Activated CD4-positive, alpha-beta memory T cell treated with anti-CD3 and anti-CD28 coated beads for 36 hours (primary cell): ENCODE measurements at regions not wholly inside any gene's neighbourhood (a gene's known extent, or its start where the extent isn't known, plus 50 kb on each side); places are given as distances from the start of the nearest gene placed in this dataset.

Experiments
- CTCF ChIA-PET: fragments of 350-600 bp; sonication (Branson Sonifier 250); formaldehyde crosslinking; loops from one replicate; lab custom pipeline; 2021; ENCODE audit warnings: antibody characterized with exemption, inconsistent platforms; lab: Charles Lee
- POLR2A ChIA-PET: fragments of 350-600 bp; sonication (Branson Sonifier 250); formaldehyde crosslinking; loops from one replicate; lab custom pipeline; 2021; ENCODE audit warnings: antibody characterized with exemption; lab: Charles Lee
- DNase-seq: peaks from one replicate; pipeline ENCODE4 v3.0.0-alpha.2; 2020
- H3K27ac Mint-ChIP-seq: one replicate; pipeline ENCODE4 v1.8.0; 2021; ENCODE audit warnings: mixed read lengths
- H3K27me3 Mint-ChIP-seq: one replicate; pipeline ENCODE4 v1.8.0; 2021; ENCODE audit warnings: mixed read lengths
- H3K36me3 Mint-ChIP-seq: one replicate; pipeline ENCODE4 v1.8.0; 2021; ENCODE audit warnings: mixed read lengths
- H3K4me1 Mint-ChIP-seq: one replicate; pipeline ENCODE4 v1.8.0; 2021; ENCODE audit warnings: low read depth, mixed read lengths
- H3K4me3 Mint-ChIP-seq: one replicate; pipeline ENCODE4 v1.8.0; 2021; ENCODE audit warnings: mild to moderate bottlenecking, mixed read lengths
- H3K9me3 Mint-ChIP-seq: one replicate; pipeline ENCODE4 v1.8.0; 2021; ENCODE audit warnings: mixed read lengths
- intact Hi-C: fragments of 100-400 bp; cut with micrococcal nuclease; formaldehyde crosslinking; loops from one replicate; pipeline ENCODE4 v1.15.1; 2023

DNA sequence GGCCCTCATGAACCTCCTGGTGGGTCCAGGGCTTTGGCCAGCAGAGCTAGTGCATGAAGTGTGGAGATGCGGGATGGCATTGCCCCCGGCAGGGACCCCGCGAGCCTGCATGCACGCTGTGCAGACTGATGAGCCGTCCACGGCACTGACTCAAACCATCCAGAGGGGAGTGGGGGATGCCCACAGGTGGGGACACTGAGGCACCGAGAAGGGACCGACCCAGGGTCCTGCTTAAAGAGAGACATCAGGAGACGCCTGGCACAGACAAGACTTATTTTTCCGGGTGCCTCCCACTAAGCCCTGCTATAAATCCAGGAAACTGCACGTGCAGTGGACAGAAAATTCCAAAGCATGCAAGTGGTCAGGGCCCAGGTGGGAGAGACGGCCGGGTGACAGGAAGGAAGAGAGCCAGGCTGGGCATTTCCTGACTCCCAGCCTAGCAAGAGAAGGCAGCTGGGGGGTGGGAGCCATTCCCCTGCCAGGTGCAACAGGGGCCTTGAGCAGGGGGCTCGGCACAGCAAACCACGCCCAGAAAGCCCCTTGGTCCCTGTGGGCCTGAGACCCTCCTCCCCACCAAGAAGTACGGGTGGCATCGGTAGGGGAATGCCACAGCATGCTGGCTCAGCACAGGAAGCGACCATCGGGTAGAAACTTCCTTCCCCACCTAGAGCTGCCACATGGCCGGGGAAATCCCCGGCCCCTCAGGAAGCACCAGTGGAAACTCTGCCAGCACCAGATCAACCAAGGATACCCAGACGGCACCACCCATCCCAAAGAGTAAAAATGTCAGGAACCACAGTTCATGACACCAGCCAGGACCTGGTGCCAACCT, 91.5 kb downstream of the FOXL3 start:
- no peaks in the 10 kb centered on the region for H3K27me3 Mint-ChIP-seq
- H3K27ac Mint-ChIP-seq, result peak overlapping the region; percentile 69
- peaks cover 16% of the 10 kb centered on the region for H3K9me3 Mint-ChIP-seq
- intact Hi-C loops, result no loop called here
- H3K4me1 Mint-ChIP-seq, result peaks cover 22% of the 10 kb centered on the region
- DNase-seq, result peak; percentile 62
- peaks cover 3% of the 10 kb centered on the region for H3K36me3 Mint-ChIP-seq
- ChIA-PET POLR2A (interaction anchor here (0.7 kb wide), 1 partner anchor 221 kb away, joined by 3 read pairs; no protein-coding TSS in a partner anchor), CTCF (interaction anchor here (1.5 kb wide), 2 partner anchors 19 to 59 kb away, joined by 3 to 4 read pairs; no protein-coding TSS in a partner anchor)
- H3K4me3 Mint-ChIP-seq, result no peak overlapping the region

DNA sequence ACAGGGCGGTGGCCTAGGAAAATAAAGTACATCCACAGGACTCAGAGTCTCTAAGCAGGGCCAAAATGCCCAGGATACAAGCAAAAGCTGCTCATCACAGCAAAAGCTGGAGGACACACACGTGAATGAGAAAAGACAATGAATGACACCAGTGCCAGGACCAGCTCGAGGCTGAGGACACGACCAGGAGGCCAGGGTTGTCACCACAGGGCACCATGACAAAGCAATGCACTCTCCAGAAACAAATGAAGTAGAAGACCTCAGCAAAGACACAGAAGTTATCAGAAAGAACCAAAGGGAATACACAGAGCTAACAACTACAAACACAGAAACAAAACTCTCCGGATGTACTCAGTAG, 92.1 kb downstream of the FOXL3 start:
- ChIA-PET CTCF (interaction anchor here (1.5 kb wide), 1 partner anchor 60 kb away, joined by 3 read pairs; no protein-coding TSS in a partner anchor), POLR2A (interaction anchor here (0.7 kb wide), 1 partner anchor 221 kb away, joined by 3 read pairs; no protein-coding TSS in a partner anchor)
- intact Hi-C loops, result no loop called here
- Mint-ChIP-seq H3K27me3 (no peaks in the 10 kb centered on the region), H3K9me3 (peaks cover 16% of the 10 kb centered on the region), H3K4me3 (no peak overlapping the region), H3K4me1 (peaks cover 21% of the 10 kb centered on the region), H3K27ac (peak overlapping the region; percentile 69), H3K36me3 (peaks cover 3% of the 10 kb centered on the region)
- no peak for DNase-seq

DNA sequence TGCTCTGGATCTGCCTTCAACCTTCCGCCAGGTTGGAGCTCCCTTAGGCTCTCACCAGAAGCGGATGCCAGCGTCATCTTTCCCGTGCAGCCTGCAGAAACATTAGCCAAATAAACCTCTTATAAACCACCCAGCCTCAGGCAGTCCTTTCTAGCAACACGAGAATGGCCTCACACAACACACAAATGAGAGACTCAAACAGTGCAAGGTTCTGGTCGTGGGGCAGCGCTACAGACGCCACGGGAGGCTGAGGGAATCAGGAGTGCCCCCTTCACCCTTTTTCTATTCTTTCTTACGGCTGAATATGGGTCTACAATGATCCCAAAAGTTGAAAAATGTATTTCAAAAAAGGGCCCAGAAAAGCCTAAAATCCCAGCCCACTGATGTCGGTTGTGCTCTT, 96.4 kb downstream of the FOXL3 start:
- ChIA-PET CTCF (no interaction called here), POLR2A (interaction anchor here (0.6 kb wide), 1 partner anchor 428 kb away, joined by 3 read pairs; no protein-coding TSS in a partner anchor)
- no peaks in the 10 kb centered on the region for H3K27me3 Mint-ChIP-seq
- H3K27ac Mint-ChIP-seq, result no peak overlapping the region
- peaks cover 10% of the 10 kb centered on the region for H3K4me1 Mint-ChIP-seq
- peak; percentile 1 for DNase-seq
- no peak overlapping the region for H3K4me3 Mint-ChIP-seq
- intact Hi-C loops, result no loop called here
- peaks cover 16% of the 10 kb centered on the region for H3K9me3 Mint-ChIP-seq
- H3K36me3 Mint-ChIP-seq, result peaks cover 3% of the 10 kb centered on the region

DNA sequence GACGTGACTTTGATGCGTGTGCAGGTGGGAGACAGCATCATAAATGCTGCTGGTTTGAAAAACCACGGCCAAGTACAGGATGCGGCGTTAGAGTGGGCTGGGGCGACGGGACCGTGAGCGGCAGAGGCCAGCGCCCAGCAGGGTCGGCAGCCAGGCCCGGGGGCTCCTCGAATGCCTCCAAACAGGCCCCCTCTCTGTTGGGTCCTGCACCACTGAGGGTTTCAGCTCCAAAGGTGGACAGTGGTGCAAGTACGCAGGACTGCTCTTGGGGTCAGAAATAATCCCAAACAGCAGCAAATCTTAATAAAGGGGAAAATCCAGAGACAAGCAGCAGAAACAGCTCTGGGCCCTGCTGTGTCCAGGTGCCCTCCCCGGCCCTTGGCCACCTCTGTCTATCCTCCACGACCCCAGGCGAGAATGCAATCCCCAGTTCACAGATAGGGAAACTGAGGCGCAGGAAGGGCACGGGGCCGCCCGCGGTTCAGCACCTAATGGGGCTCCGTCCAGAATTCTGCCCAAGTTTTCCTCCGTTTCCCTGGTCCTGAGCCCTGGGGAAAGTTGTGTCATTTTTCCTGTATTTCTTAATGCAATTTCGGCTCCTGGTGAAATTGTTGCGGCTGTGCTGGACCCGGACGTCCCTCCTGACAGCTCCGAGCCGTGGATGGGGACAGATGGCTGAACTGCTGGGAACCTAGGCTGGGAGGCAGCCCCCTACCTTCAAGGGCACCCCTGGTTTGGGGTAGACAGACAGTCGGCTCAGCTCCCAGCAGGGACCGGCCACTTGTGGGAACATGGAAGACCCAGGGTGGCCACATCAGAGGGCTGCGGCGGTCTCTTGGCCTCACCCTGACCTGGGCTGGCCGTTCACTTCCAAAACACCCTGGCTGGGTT, 97.4 kb downstream of the FOXL3 start:
- CTCF ChIA-PET, result no interaction called here
- H3K4me1 Mint-ChIP-seq, result no peaks in the 10 kb centered on the region
- H3K9me3 Mint-ChIP-seq, result peaks cover 16% of the 10 kb centered on the region
- intact Hi-C loops, result no loop called here
- POLR2A ChIA-PET, result no interaction called here
- no peak overlapping the region for H3K27ac Mint-ChIP-seq
- no peaks in the 10 kb centered on the region for H3K27me3 Mint-ChIP-seq
- H3K4me3 Mint-ChIP-seq, result no peak overlapping the region
- peak; percentile 3 for DNase-seq
- peaks cover 3% of the 10 kb centered on the region for H3K36me3 Mint-ChIP-seq

DNA sequence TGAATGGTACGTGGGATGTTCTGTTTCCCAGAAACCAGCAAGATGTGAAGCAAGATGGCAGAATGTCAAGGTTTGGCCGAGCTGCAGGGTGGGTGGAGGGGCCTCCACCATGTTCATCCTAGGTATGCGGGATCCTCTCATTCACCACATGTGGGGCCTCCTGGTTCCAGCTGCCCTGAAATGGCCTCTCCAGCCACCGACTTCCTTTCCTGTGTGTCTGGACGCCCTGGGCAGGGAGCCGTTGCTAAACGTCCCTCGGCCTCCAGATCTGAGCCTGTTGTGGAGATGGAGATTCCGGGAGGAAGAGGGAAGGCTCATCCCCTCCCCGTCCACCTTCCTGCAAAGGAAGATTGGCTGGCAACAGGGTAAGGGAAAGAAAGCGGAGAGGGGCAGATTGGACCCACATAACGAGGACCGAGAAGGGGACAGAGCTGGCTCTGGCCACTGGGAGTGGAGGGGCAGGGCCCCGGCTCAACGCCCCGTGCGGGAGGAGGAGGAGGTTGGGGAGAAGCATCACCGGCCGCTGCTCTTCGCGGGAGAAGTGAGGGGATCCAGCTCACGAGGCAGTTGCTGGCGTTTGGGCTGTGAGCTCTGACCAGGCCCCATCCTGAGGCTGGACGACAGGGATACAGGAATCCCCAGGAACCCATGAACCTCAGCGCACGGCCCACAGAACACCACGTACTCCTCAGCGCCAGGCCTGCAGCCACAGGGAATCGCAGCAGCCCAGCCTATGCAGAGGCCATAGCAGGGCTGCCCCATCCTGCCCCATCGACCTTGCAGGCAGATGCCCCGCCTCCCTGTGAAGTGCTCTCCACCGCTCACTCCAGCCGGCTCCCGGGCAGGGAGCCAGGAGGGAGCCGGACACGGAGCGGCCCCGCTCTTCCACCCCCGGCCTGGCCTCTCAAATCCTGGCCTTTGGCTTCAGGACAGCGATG, 98.3 kb downstream of the FOXL3 start:
- ChIA-PET POLR2A (no interaction called here), CTCF (no interaction called here)
- H3K9me3 Mint-ChIP-seq, result peaks cover 17% of the 10 kb centered on the region
- H3K27me3 Mint-ChIP-seq, result no peaks in the 10 kb centered on the region
- intact Hi-C loops, result no loop called here
- H3K27ac Mint-ChIP-seq, result no peak overlapping the region
- H3K36me3 Mint-ChIP-seq, result peaks cover 3% of the 10 kb centered on the region
- DNase-seq, result peak; percentile 2
- no peak overlapping the region for H3K4me3 Mint-ChIP-seq
- H3K4me1 Mint-ChIP-seq, result no peaks in the 10 kb centered on the region

DNA sequence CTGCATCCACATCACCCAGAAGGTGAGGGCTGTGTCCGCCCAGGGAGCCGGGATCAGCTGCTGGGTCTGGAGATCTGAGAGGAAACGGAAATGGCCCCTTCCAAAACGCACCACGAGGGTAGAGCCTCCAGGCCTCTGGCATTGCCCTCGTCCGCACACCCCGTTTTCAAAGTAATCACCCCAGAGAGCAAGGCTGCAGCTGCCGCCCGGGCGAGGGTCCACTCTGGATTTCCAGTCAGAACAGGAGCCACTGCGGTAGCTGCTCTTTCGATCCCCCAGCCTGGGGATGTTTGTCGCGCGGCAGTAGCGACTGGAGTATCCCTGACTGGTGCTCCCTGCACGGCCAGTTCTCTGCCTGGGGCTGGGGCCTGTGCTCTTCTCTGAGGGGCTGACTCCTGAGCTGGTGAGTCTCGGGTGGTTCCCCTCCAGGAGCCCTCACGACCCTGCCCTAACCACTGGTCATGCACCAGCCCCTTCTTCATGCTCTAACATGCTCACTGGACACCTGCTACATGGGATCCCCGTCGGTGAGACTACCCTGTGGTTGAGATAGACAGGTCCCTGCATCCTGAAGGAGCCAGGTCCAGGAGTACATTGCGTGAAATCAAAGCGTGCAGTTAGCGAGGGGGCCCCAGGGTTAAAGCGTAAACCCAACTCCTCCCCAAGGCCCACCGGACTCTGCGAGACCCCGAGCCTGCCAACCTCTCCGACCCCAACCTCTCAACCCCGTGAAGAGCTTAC, 99.2 kb downstream of the FOXL3 start:
- no peak overlapping the region for H3K27ac Mint-ChIP-seq
- ChIA-PET CTCF (no interaction called here), POLR2A (no interaction called here)
- H3K27me3 Mint-ChIP-seq, result no peaks in the 10 kb centered on the region
- peak; percentile 1 for DNase-seq
- H3K36me3 Mint-ChIP-seq, result no peaks in the 10 kb centered on the region
- H3K9me3 Mint-ChIP-seq, result peaks cover 9% of the 10 kb centered on the region
- no peaks in the 10 kb centered on the region for H3K4me1 Mint-ChIP-seq
- no peak overlapping the region for H3K4me3 Mint-ChIP-seq
- intact Hi-C loops, result no loop called here

DNA sequence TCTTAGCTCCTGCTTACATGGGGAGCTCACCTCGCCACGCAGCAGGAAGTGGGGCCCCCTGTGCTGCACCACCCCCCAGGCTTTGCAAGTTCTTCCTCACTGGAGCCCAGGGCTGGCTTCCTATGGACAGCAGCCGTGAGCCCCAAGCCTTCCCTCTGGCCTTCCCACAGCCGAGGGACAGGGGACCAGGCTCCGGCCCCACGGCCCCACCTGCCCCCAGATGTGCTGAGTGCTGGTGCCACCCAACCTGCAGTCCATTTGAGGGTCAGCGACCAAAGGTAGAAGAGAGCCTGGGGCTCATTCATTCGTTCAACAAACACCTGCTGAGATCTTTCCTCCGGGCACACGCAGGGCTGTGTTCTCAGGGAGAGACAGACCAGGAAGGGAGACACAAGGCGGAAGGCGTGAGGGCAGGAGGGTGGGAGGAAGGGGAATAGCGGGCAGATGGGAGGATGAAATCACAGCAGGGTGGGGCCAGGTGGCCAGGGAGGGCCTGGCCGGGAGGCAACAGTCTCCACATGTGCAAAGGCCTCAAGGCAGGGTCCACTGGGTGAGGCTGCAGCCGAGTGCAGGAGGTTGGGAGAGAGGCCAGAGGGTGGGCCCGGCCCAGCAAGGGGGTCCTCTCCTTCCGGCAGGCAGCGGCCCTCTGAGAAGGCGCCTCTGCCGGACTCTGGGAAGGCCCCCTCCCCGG, 100.1 kb downstream of the FOXL3 start:
- peaks cover 9% of the 10 kb centered on the region for H3K9me3 Mint-ChIP-seq
- no peaks in the 10 kb centered on the region for H3K27me3 Mint-ChIP-seq
- no peaks in the 10 kb centered on the region for H3K36me3 Mint-ChIP-seq
- ChIA-PET POLR2A (no interaction called here), CTCF (no interaction called here)
- H3K4me1 Mint-ChIP-seq, result no peaks in the 10 kb centered on the region
- intact Hi-C loops, result no loop called here
- H3K27ac Mint-ChIP-seq, result no peak overlapping the region
- H3K4me3 Mint-ChIP-seq, result no peak overlapping the region
- peak; percentile 4 for DNase-seq

DNA sequence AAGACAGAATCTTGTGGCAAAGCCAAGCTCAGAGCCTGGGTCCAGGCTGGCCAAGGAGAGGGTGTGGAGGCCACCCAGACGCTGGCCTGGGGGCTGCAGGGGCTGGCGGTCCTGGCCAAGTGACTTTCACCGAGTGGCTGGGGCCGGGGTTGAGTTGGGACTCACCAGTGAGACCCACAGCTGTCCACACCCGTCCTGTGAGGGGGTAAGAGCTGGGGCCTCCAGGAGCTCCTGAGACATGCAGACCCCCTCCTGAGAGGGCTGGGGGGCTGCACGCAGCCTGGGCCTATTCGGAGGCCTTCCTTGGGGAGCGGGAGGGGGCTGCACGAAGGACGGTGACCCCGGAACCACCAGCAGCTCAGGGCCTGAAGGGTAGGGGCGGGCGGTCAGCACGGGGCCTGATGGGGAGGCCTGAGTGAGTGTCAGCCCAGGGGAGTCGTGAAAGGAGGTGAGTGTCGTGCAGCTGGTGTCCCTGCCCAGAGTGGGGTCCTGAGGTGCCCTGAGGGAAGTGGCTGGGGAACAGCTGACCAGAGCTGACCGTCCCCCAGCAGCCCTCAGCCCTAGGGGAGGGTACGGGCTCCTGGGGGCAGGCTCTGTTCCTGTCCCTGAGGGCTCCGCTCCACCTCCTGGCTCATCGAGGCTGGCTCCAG, 100.9 kb downstream of the FOXL3 start:
- Mint-ChIP-seq H3K9me3 (peaks cover 17% of the 10 kb centered on the region), H3K27me3 (no peaks in the 10 kb centered on the region), H3K4me1 (no peaks in the 10 kb centered on the region), H3K36me3 (no peaks in the 10 kb centered on the region), H3K4me3 (no peak overlapping the region), H3K27ac (no peak overlapping the region)
- peak; percentile 4 for DNase-seq
- intact Hi-C loops, result no loop called here
- ChIA-PET CTCF (no interaction called here), POLR2A (no interaction called here)

DNA sequence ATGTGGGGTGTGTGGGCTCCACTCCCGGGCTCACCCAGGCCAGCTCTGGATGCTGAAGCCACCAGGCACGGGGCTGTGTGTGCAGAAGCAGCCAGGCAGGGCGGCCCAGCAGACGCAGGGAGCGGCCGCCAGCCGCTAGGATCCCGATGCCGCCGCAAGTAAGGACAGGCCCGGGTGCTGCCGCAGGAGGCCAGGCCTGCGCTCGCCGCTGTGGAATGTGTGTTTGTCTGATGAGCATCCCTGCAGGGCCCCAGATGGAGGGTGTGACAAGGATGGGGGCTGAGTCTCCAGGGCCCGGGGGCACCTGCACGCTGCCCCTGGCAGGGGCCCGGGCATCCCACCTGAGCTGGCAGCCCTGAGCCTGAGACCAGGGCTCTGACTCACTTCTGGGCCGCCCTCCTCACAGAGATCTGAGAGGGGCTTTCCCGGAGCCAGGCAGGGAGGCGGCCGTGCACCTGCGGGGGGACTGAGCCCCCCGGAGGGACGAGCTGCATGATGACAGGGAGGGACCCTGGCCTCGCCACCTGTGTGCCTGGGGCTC, 101.5 kb downstream of the FOXL3 start:
- no peaks in the 10 kb centered on the region for H3K4me1 Mint-ChIP-seq
- no peak overlapping the region for H3K4me3 Mint-ChIP-seq
- CTCF ChIA-PET, result no interaction called here
- POLR2A ChIA-PET, result no interaction called here
- intact Hi-C loops, result no loop called here
- DNase-seq, result peak; percentile 4
- H3K36me3 Mint-ChIP-seq, result peaks cover 2% of the 10 kb centered on the region
- no peaks in the 10 kb centered on the region for H3K27me3 Mint-ChIP-seq
- H3K9me3 Mint-ChIP-seq, result peaks cover 23% of the 10 kb centered on the region
- H3K27ac Mint-ChIP-seq, result no peak overlapping the region

DNA sequence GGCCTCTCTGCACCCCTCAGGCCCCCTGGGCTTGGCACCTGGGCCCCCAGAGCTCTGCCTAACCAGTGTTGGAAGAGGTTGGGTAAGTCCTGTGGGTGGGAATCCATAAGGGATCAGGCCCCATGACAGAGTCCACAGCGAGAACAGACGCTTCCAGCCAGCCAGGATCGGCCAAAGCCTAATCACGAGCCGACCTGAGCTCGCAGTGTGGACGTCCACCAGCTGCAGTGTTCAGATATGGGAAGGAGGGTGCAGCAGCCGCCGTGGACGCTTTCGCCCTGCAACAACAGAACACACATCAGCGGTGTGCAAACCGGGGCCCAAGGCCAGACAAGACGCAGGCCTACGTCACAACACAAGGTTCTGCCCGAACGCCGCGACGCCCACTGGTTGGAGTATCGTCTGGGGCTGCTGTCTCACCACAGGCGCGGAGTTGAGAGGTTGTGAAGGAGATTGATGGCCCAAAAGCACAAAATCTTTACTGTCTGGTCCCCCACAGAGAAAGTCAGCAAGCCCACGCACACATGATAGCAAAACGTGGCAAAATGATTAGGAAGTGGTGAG, 102.1 kb downstream of the FOXL3 start:
- Mint-ChIP-seq H3K36me3 (peaks cover 4% of the 10 kb centered on the region), H3K27me3 (no peaks in the 10 kb centered on the region), H3K9me3 (peaks cover 27% of the 10 kb centered on the region), H3K4me1 (no peaks in the 10 kb centered on the region), H3K27ac (no peak overlapping the region), H3K4me3 (no peak overlapping the region)
- DNase-seq, result no peak
- intact Hi-C loops, result no loop called here
- ChIA-PET POLR2A (no interaction called here), CTCF (no interaction called here)
